NCI-H748 (cell line): ENCODE measurements at regions not wholly inside any gene's neighbourhood (a gene's known extent, or its start where the extent isn't known, plus 50 kb on each side); places are given as distances from the start of the nearest gene placed in this dataset.

Experiments
- DNase-seq: peaks from one replicate; lab custom pipeline; 2025; ENCODE audit not compliant: unreplicated experiment; lab: John Stamatoyannopoulos, UW

DNA sequence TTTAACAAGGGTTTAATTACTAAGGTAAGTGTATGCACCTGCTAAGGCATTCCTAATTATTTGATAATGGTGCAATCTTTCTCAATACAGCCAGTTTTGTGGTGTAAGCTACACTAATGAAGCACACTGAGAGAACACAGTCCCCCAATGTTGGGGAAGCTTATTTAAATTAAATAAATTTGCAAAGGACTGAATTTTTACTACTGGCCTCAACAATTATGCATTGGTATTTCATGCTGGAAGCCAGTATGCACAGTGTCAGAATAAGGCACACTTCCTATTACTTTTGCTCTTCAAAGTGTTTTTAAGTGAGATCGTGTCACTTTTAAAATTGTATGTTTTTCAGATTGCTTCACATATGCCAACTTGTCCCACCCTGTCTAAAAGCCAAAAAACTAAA, 103.2 kb upstream of the ZNF521 start:
- no peak for DNase-seq

DNA sequence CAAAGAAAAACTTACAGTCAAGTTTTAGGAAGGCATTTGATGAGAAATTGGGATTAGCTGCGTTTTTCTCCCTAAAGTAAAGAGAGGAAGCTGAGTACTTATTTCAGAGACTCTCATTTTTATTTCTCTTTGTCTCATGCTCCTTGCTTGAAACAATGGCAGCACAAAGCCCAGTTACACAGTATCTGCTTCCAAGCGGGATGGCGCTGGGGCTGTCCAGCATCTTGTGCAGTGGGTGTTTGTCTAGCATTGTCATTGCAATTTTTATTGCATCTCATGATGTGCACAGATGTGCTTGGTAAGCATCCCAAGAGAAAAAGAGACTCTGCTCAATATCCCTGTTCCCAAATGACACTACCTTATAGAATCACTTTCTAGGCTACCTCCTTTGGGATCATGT, 102.8 kb upstream of the ZNF521 start:
- peak; percentile 26 for DNase-seq

DNA sequence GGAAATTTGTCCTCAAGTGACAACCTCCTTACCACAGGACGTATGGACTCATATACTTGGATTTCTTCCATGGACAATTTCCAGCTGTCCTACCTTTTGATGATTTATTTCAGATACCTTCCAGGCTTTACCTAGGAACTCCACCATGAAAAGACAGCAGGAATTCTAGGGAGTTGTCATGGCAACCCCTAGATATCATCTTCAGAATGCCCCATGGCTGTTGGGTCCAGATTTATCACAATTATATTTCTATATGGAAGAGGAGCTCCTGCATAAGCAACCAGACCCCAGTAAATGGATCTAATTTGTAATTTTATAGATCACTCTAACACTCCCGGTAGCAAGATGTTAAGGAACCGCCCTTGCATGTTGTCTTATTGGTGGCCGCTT, 102.3 kb upstream of the ZNF521 start:
- no peak for DNase-seq

DNA sequence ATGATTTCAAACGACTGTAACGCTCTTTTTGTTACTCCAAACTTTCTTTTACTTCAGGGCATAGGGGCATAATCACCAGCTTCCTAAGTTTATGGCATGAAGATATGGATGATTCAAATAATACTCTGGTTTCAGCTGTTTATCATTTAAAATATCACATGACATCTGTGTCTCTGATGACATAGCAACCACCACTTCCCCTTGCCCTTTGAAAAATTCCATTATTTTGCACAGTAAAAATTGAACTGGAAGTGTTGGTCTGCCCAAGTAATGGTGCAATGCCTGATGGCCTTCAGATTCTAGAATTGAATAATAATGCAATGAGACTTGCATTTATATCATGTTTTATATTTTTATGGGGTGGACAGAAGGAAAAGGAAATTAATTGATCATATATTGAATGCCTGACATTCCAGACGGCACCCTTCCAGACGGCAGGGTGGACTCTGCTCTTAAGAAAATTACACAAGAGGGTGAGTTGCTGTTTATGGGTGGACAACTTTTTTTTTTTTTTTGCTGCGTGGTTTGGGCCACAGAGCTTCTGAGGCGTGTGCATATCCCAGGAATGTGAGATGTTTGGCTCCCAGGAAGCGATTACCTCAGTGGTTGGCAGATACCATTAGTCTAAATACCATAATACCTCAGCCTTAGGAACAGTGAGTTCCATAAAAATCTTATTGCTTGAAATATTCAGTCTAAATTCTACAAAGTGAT, 101.7 kb upstream of the ZNF521 start:
- DNase-seq: no peak

DNA sequence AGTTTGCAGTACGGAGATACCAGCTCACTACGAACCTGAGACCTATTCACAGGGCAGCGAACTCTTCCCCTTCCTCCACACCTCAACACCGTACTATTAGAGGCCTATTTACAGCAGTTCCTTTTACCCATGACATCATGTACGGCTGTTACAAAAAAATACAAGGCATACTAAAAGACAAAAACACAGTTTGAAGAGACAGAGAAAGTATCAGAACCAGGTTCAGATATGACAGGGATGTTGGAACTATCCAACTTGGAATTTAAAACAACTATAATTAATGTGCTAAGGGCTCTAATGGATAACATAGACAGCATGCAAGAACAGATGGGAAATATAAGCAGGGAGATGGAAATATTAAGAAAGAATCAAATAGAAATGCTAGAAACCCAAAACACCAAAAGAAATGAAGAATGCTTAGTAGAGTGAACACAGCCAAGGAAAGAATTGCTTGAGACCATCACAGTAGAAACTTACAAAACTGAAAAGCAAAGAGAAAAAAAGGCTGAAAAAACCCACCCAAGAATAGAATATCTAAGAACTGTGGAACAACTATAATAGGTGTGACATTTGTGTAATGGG, 99.2 kb upstream of the ZNF521 start:
- no peak for DNase-seq

DNA sequence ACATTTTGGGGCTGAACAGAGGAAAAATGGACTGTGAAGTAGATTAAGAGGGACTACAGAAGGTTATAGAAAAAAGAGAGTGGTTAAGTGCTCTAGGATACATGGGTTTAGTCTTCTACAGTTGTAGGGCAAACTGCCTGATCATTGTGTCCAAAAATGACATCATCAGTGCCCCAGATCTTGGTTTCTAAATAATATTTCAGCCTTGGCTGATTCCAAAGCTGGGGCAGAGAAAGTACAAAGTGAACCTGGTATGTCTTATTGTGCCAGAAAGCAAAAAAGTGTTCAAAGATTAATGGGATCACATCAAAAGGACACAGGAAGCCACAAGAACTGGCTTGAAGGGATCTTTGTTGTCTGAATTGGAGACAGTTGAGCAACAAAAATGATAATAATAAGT, 97.1 kb upstream of the ZNF521 start:
- no peak for DNase-seq

DNA sequence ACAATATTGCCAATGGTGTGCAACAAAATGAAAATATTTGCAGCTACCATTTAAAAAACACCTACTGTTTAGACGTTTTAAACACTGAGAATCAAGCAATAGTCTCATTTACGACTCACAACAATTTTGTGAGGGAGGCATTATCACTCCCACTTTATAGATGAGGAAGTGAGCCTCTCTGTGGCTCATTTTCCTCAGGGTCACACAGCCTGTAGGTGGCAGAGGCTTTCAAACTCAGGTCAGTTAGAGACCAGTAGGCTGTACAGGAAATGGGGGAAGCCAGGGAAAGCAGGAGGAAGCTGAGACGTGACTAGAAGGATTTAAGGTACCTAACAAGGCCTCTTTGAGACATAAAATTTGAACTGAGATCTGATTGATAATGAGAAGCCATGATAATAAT, 95.0 kb upstream of the ZNF521 start:
- no peak for DNase-seq

DNA sequence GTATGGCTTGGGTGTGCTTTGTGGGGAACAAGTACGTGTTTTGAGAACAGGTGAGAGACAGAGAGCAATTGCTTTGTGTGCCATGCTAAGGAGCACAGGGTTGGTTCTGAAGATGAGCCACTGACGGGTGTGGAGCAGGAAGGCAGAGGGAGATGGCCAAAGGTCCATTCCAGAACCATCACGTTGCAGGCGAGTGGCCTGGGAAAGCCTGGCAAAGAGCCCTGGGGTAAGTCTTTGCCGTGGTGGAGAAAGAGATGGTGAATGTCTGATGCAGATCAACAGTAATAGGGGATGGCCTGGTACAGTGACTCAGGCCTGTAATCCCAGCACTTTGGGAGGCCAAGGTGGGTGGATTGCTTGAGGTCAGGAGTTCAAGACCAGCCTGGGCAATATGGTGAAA, 93.5 kb upstream of the ZNF521 start:
- no peak for DNase-seq

DNA sequence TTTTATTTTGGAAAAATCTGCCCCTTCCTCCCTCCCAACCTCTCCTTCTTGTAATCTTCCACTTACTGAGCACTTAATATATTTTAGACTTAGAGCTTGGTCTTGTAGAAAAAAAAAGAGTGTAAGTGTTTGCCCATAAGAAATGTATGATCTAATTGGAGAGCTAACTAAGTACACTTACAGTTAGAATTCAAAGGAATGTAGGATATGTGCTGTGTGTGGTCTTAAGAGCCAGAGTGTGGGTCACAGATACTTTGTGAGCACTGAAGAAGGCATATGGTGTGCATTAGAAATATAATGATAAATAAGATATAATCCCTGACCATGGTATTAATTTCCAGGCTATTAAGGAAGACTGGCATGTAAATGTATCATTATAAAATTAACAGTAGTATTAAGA, 91.8 kb upstream of the ZNF521 start:
- DNase-seq: no peak

DNA sequence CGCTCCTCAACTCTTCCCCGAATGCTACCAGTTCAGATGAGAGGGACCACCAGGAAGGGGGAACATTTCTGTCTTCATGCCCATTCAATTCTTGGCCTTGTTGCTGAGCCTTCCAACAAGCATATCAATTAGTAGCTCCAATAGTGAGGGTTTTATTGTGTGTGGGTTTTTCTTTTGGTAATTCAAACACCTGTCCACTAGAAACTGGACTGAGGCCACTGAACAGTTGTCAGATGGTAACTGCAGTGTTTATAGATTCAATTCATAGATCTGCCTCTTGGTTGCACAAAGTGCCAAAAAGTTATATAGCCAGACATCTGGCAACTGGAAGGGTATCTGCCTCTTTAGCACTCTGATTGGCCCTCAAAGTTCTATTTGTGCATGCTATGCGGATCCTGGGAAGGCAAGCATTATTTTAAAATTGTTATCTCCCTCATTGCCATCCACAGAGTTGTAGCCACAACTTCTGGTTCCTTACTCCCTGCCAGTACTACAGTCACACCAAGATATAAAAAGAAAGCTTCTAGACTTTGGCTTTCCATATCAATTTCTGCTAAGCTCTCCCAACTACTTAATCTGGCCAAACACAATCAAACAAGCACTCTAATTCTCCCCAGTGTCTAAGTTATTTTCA, 83.3 kb upstream of the ZNF521 start:
- no peak for DNase-seq

DNA sequence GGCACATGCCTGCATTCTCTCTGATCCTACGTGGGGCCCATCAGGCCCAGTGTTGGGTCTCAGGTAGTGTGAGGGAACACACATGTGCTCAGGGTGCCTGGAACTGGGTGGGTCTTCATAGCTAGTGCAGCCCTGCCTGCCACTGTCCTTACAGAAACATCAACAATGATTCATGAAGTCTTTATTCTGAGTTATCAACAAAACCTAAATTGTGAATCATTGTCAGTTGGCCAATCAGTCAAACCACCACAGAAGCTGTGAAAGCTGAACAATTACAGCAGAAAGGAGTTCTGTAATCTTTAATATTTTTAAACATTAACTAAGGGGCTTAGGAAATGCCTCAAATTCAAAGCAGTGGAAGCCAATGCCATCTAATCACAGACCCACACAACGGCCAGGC, 82.8 kb upstream of the ZNF521 start:
- no peak for DNase-seq

DNA sequence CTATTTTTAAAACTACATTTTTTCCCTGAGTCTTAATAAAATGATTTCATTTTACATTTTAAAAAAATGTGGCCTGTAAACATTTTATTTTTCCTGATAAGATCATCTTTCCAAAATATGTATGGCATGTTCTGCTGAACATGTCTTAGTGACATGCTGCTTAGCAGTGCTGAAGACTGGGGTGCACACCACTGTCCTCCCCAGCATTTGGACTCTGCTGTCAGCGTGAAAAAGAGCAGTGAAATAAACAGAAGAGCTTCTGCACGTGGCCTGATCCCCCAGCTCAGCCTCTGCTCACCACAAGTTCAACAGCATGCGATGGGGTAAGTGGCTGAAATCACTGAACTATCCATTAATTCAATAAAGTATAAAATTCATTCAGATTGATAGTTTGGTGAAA, 81.6 kb upstream of the ZNF521 start:
- DNase-seq: no peak

DNA sequence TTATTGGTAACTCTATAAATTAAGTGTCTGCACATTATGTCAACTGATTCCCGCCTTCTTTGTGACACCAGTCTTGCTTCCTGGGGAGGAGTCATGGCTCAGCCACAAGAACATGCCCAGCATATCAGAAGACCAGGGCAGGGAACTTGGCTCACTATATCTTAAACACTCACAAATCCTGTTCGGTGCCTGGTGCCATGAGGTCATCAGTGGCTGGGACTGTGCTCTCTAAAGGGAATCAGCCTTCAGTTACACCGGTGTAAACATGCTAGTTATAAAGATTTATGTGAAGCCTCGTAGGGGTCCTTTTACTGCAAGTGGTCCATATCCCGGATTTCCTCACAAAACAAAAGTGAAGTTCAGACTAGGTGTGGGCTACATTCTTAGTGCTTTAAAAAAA, 73.1 kb upstream of the ZNF521 start:
- DNase-seq: no peak

DNA sequence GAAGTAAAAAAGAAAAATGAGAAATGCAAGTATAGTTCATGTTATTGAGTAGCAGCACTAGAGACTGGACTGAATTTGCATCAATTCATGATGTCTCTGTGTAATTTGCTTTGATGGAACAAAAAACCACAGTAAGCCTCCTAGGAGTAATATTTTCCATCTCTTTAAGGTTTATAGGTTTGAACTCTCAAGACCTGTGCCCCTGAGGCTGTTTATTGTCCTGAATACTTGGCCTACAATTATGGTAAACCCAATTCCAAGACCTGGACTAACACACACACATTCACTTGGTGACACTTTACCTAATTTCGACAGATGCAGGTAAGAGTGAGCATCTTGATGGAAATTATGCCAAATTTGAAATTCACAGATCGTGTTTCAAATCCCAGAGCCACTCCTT, 71.8 kb upstream of the ZNF521 start:
- no peak for DNase-seq

DNA sequence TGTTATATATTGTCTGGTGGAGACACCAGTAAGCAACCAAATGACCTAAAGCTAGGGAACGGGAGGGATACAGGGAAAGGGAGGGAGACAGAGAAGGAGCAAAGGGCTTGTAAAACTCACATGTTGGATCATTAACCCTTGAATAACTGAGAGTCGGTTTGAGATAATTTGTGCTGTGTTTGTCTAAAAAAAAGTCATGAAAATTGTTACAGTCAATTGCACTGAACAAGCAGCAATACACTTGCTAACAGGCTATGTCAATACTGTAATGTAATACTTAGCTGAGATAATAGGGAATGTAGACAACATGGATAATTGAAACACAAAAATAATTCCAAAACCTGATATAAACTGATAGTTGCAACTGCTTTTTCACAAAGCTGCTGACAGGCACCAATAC, 71.3 kb upstream of the ZNF521 start:
- DNase-seq: peak; percentile 70

DNA sequence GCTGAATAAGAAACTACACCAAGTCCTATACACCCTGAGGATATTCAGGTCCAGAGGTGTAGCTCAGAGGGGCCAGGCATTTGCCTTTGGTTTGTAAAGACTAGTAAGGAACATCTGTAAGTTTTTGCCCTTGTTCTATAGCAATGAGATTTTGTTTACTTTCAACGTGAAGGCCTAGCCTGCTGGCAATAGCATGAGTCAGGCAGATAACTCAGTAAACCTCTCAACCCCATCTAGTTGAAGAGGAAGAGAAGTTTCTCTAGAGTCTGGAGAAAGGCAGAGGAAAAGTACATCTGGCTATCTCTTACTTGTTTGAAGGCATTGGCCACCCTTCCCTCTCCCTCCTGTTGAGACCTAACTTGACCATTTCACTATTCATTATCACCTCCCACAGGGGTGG, 70.3 kb upstream of the ZNF521 start:
- DNase-seq: no peak

DNA sequence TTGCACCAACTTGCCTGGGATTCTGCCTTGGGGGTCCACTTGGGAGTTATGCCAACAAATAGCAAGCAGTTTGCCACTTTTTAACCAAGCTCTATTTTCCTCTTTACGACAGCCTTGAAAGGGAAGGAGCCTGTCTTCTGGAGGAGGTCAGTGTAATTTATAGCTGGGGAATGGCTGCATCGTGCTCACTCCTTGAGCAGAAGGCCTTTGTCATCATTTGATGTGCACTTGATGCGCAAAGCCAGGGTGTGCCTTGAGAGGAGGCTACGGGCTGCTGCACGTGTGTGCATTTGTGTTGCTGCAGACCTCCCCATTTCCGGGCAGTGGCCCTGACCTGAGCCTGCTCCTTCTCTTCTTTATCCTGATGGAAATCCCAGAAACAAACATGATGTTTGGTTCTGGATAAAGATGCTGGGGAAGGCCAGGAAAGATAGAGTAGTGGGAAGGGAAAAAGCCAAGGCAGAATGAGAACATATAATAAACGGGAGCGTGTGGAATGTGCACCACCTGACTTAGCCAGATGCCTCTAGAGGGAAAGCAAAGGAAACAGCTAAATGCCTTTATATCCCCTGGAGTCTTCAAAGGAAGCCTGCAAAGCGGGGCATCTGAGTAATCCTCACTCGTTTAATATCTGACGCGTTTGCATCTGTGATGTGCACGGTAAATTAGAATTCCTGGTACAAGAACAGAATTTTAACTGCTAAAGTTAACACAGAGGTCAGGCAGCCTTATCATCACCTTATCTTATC, 68.3 kb upstream of the ZNF521 start:
- DNase-seq: no peak

DNA sequence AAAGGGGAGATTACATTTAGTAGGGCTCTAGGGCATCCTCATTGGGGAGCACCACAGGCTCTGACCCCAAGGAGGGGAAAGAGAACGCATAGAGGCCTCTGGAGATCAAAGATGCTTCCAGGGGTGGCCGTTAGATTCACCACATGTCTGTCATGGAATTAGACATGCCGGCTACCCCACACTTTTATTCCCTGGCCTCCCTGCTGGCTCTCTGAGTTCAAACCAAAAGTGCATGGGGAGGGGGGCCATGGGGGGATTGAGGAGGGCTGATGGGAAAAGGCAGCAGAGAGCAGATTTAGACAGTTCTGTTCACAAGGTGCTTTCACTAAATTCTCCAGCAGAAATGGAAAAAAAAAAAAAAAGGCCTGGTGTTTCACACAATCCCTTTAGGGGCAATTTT, 64.4 kb upstream of the ZNF521 start:
- no peak for DNase-seq

DNA sequence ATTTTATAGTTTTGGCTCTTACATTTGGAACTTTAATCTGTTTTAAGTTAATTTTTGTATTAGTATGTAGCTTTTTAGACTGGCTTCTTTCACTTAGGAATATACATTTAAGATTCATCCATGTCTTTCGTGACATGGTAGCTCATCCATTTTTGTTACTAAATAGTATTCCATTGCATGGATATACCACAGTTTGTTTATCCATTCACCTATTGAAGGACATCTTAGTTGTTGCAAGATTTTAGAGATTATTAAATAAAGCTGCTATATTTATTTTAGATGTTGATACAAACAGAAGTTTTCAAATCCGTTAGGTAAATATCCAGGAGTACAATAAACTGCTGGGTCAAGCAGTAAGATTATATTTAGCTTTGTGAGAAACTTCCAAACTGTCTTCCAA, 58.0 kb upstream of the ZNF521 start:
- no peak for DNase-seq

DNA sequence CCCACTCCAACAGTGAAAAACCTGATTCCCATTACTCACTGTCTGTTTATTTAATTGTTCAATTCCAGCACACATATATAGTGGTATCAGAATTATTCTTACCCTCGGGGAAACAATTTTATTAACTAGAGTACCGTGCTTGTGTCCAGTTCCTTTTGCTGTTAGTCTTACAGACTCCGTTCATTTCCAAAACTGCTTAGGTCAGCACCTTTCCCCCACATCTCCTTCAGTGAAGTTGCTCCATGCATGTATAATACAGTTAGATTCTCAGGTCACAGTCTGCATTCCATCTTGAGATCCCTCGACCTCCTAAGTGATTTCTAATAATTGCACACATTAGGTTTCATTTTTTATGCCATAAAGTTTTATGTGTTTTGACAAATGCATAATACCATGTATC, 56.3 kb upstream of the ZNF521 start:
- DNase-seq: no peak
